Kidney epithelial cell (primary cell): ENCODE measurements at regions not wholly inside any gene's neighbourhood (a gene's known extent, or its start where the extent isn't known, plus 50 kb on each side); places are given as distances from the start of the nearest gene placed in this dataset.

Experiments
- DNase-seq: peaks from one replicate; pipeline ENCODE4 v3.0.0-alpha.2; 2010; ENCODE audit warnings: low read depth
- H3K27me3 ChIP-seq: 2 replicates; pipeline ENCODE4 v1.6.0; 2011; ENCODE audit warnings: low read length; ENCODE audit not compliant: control insufficient read depth, insufficient read depth
- H3K36me3 ChIP-seq: 2 replicates; pipeline ENCODE4 v1.5.1; 2011; ENCODE audit warnings: low read length; ENCODE audit not compliant: control insufficient read depth, insufficient read depth
- H3K4me3 ChIP-seq: 2 replicates; pipeline ENCODE4 v1.5.1; 2011; ENCODE audit warnings: low read depth, mild to moderate bottlenecking, control low read depth, low read length
- TF ChIP-seq, protein P1 (sequence below): IDR thresholded peaks from 2 replicates; pipeline ENCODE4 v1.5.1; 2011; ENCODE audit warnings: mild to moderate bottlenecking, moderate library complexity, low read length, control low read depth, inconsistent platforms; ENCODE audit not compliant: insufficient read depth, poor library complexity, severe bottlenecking

DNA sequence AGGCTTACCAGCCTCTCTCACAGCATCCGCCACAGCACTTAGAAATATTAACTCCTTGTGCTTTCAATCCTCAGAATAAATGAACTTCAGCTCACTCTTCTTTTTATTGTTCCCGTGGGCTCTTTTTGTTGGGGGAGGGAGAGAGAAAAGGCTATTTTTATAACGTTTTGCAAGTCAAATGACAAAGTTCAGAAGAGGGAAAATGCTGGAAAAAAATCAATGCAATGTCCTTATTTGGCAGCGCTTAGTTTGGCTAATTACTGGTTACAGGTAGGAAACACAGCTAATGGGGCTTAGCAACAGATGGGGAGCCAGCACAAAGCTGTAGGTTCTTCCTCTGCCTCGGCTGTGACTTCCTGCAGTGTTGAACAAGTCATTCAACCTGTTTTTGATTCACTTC, 1067.0 kb upstream of the MAP3K7 start:
- no peaks in the 10 kb centered on the region for H3K27me3 ChIP-seq
- DNase-seq = no peak
- TF ChIP-seq, protein P1, sequence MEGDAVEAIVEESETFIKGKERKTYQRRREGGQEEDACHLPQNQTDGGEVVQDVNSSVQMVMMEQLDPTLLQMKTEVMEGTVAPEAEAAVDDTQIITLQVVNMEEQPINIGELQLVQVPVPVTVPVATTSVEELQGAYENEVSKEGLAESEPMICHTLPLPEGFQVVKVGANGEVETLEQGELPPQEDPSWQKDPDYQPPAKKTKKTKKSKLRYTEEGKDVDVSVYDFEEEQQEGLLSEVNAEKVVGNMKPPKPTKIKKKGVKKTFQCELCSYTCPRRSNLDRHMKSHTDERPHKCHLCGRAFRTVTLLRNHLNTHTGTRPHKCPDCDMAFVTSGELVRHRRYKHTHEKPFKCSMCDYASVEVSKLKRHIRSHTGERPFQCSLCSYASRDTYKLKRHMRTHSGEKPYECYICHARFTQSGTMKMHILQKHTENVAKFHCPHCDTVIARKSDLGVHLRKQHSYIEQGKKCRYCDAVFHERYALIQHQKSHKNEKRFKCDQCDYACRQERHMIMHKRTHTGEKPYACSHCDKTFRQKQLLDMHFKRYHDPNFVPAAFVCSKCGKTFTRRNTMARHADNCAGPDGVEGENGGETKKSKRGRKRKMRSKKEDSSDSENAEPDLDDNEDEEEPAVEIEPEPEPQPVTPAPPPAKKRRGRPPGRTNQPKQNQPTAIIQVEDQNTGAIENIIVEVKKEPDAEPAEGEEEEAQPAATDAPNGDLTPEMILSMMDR = no peak
- H3K36me3 ChIP-seq = no peaks in the 10 kb centered on the region
- no peak overlapping the region for H3K4me3 ChIP-seq

DNA sequence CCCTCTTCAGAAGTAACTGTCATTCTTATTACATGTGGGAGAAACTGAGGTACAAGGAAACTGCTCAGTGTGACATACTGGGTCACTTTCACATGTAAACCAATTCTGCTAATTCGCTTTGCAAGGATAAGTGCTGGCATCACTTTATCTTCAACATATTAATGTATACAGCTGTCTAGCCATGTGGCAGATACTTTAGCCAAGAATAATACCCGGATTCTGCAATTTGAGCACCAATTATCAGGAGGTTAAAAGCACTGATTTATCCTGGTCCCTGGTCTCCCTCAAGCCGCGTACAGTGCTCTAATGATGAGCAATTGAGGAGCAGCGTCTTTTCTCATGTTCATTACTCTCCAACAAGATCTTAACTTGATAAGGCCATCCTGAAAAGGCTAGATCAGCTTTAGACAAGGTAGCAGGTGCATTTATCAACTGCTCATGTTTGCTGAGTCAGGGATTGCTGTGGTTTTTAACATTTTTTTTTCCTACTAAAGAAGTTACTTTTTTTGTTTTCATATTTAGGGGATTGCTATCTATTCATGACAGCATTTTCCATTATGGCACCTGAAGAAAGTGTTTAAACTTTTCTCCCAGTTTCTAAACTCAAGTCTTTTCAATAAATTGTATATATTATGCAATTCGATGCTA, 1066.3 kb upstream of the MAP3K7 start:
- H3K27me3 ChIP-seq = no peaks in the 10 kb centered on the region
- TF ChIP-seq, protein P1 = no peak
- no peaks in the 10 kb centered on the region for H3K36me3 ChIP-seq
- DNase-seq = no peak
- no peak overlapping the region for H3K4me3 ChIP-seq

DNA sequence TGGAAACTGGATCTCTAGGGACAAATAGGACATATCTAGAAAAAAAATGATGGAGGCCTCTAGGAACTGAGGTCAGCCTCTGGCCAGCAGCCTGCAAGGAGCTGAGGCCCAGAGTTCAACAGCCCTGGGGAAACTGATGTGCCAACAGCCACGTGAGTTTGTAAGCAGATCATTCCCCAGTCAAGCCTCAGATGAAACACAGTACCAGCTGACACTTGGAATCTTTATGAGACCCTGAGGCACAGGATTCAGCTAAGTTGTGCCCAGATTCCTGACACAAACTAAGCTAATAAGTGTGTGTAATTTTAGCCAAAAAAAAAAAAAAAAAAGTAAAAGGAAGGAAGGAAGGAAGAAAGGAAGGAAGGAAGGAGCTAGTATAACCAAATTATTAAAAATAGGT, 1059.8 kb upstream of the MAP3K7 start:
- no peaks in the 10 kb centered on the region for H3K27me3 ChIP-seq
- H3K4me3 ChIP-seq = no peak overlapping the region
- TF ChIP-seq, protein P1 = no peak
- no peaks in the 10 kb centered on the region for H3K36me3 ChIP-seq
- DNase-seq = no peak

DNA sequence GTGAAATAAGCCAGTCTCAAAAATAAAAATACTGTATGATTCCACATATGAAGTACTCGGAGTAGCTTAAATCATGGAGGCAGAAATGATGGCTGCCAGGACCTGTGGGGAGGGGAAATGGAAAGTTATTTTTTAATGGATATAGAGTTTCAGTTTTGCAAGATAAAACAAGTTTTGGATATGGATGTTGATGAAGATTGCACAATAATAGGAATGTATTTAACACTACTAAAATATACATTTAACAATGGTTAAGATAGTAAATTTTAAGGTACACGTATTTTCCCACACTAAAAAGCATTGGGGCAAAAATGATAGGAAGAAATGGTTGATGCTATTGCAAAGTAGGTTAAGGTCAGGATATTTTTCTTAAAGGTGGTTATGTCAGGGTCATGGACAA, 1058.9 kb upstream of the MAP3K7 start:
- Histone ChIP-seq H3K36me3 (no peaks in the 10 kb centered on the region), H3K4me3 (no peak overlapping the region), H3K27me3 (no peaks in the 10 kb centered on the region)
- DNase-seq = no peak
- TF ChIP-seq, protein P1 = no peak

DNA sequence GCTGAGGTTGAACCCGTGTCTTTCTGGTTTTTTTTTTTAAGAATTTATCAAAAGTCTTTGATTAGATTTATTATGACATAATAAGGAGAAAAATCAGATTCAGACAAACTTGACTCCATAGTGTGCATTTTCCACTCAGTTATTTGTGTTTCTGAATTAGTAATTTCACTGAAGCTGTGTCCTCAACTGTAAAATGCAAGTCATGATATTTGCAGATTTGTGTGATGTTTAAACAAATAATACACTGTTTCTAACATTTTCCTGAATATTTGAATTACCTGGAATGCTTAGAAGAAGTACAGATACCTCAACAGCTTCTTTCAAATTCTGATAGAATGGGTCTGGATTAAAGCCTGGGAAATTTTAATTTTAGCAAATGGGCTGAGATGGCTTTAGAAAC, 1050.3 kb upstream of the MAP3K7 start:
- H3K27me3 ChIP-seq = no peaks in the 10 kb centered on the region
- no peaks in the 10 kb centered on the region for H3K36me3 ChIP-seq
- no peak for DNase-seq
- TF ChIP-seq, protein P1 = no peak
- no peak overlapping the region for H3K4me3 ChIP-seq

DNA sequence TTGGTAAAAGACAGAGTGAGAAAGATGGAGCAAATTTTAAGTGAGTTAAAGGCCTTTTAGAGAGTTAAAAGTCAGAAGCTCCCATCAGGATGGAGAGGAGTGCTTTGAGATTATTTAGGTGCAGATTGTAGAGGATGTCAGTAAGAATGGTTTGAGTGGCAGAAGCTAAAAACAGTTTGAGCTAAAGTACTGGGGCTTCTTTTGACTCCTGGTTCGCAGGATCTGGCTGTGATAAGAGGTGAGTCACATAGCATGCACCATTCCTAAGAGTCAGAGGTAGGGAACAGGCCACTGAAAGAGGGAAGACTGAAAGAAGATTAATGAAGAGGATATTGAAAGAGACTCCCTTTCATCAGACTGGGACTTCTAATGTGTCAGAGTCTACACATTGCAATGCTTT, 1047.9 kb upstream of the MAP3K7 start:
- DNase-seq = no peak
- H3K36me3 ChIP-seq = no peaks in the 10 kb centered on the region
- no peaks in the 10 kb centered on the region for H3K27me3 ChIP-seq
- no peak overlapping the region for H3K4me3 ChIP-seq
- TF ChIP-seq, protein P1 = no peak
